Fibroblast of lung (primary cell): ENCODE measurements at regions not wholly inside any gene's neighbourhood (a gene's known extent, or its start where the extent isn't known, plus 50 kb on each side); places are given as distances from the start of the nearest gene placed in this dataset.

Experiments
- CTCF ChIP-seq, 2 donors: IDR thresholded peaks in 1 of 2; conservative IDR thresholded peaks in 1 of 2; 1 replicate in 1 of 2; 2 replicates in 1 of 2; pipeline ENCODE4 v1.5.1; 2011 to 2012; ENCODE audit warnings: low read length in 2 of 2, control low read depth in 1 of 2, inconsistent platforms in 1 of 2, low read depth in 1 of 2, mild to moderate bottlenecking in 1 of 2
- EZH2 ChIP-seq: IDR thresholded peaks from 2 replicates; pipeline ENCODE4 v1.5.1; 2012; ENCODE audit warnings: low read length, control low read depth, mild to moderate bottlenecking; ENCODE audit errors: missing control alignments

- TF ChIP-seq CTCF (conservative IDR thresholded peaks at IDR 0.05 in 1 of 2, IDR thresholded peaks at IDR 0.05 in 1 of 2; ENCODE audit: low read depth in 1 of 2, low read length in 2 of 2): no peak
- no peak for TF ChIP-seq EZH2
Measured at GRCh38 chr14:48127674-48128073, 452.3 kb upstream of the MDGA2 start.
